Mesenchymal stem cell (in vitro differentiated cells and primary cell): ENCODE measurements at regions not wholly inside any gene's neighbourhood (a gene's known extent, or its start where the extent isn't known, plus 50 kb on each side); places are given as distances from the start of the nearest gene placed in this dataset.
A peak's percentile ranks its signal among the peaks of the same experiment; 100 is the strongest.

ENCODE experiments used
- DNase-seq: peaks from one replicate; pipeline ENCODE4 v3.0.0-alpha.2; 2013
- H2AFZ ChIP-seq: one replicate; pipeline ENCODE4 v1.6.1; 2013; ENCODE audit warnings: low read depth, mild to moderate bottlenecking, control low read depth, inconsistent platforms, low read length, moderate library complexity
- H2AK5ac ChIP-seq: 2 replicates; pipeline ENCODE4 v1.6.1; 2013; ENCODE audit warnings: low read length, moderate library complexity, mild to moderate bottlenecking, inconsistent platforms; ENCODE audit not compliant: severe bottlenecking
- H2BK120ac ChIP-seq: one replicate; pipeline ENCODE4 v1.6.1; 2013; ENCODE audit warnings: low read depth, mild to moderate bottlenecking, inconsistent platforms, low read length, moderate library complexity
- H2BK12ac ChIP-seq, 2 experiments: one replicate each; pipeline ENCODE4 v1.6.1; 2013; ENCODE audit warnings: inconsistent platforms in 2 of 2, low read length in 2 of 2, mild to moderate bottlenecking in 2 of 2, moderate library complexity in 2 of 2, control low read depth in 1 of 2
- H2BK15ac ChIP-seq: one replicate; pipeline ENCODE4 v1.6.1; 2013; ENCODE audit warnings: mild to moderate bottlenecking, low read depth, inconsistent platforms; ENCODE audit not compliant: poor library complexity, severe bottlenecking
- H2BK5ac ChIP-seq: 2 replicates; pipeline ENCODE4 v1.6.1; 2013; ENCODE audit warnings: low read depth, mild to moderate bottlenecking, low read length, control low read depth, inconsistent platforms; ENCODE audit not compliant: poor library complexity, severe bottlenecking
- H3K14ac ChIP-seq, 2 experiments: one replicate each; pipeline ENCODE4 v1.6.1; 2013; ENCODE audit warnings: inconsistent platforms in 2 of 2, low read length in 2 of 2, control low read depth in 1 of 2, mild to moderate bottlenecking in 1 of 2, moderate library complexity in 1 of 2
- H3K18ac ChIP-seq, 2 experiments: one replicate each; pipeline ENCODE4 v1.6.1; 2013; ENCODE audit warnings: inconsistent platforms in 2 of 2, low read length in 2 of 2, control low read depth in 1 of 2, low read depth in 1 of 2, mild to moderate bottlenecking in 1 of 2
- H3K23ac ChIP-seq, 2 experiments: one replicate each; pipeline ENCODE4 v1.6.1; 2013; ENCODE audit warnings: inconsistent platforms in 2 of 2, low read length in 2 of 2, mild to moderate bottlenecking in 2 of 2, moderate library complexity in 2 of 2, control low read depth in 1 of 2
- H3K27ac ChIP-seq: 2 replicates; pipeline ENCODE4 v1.5.1; 2013; ENCODE audit warnings: mild to moderate bottlenecking, moderate library complexity, low read length, control low read depth, inconsistent platforms; ENCODE audit not compliant: poor library complexity, severe bottlenecking
- H3K27me3 ChIP-seq, 2 experiments: 2 replicates each; pipeline versions ENCODE4 v1.6.1 to v1.7.0; 2013; ENCODE audit warnings: low read length in 2 of 2, mild to moderate bottlenecking in 2 of 2, moderate library complexity in 2 of 2, control low read depth in 1 of 2, inconsistent platforms in 1 of 2; ENCODE audit not compliant: control insufficient read depth in 1 of 2, insufficient read depth in 1 of 2
- H3K36me3 ChIP-seq, 2 experiments: 2 replicates each; pipeline versions ENCODE4 v1.6.1 to v1.7.0; 2013; ENCODE audit warnings: low read length in 2 of 2, control low read depth in 1 of 2, inconsistent platforms in 1 of 2, low read depth in 1 of 2, mild to moderate bottlenecking in 1 of 2; ENCODE audit not compliant: insufficient read depth in 2 of 2, control insufficient read depth in 1 of 2
- H3K4ac ChIP-seq, 2 experiments: one replicate each; pipeline ENCODE4 v1.6.1; 2013; ENCODE audit warnings: inconsistent platforms in 2 of 2, low read length in 2 of 2, mild to moderate bottlenecking in 2 of 2, moderate library complexity in 2 of 2, control low read depth in 1 of 2, low read depth in 1 of 2
- H3K4me1 ChIP-seq: 2 replicates; pipeline ENCODE4 v1.6.1; 2013; ENCODE audit warnings: low read depth, low read length, control low read depth; ENCODE audit not compliant: control insufficient read depth, insufficient read depth
- H3K4me2 ChIP-seq: 2 replicates; pipeline ENCODE4 v1.6.1; 2013; ENCODE audit warnings: low read length, mild to moderate bottlenecking, inconsistent platforms; ENCODE audit not compliant: poor library complexity, severe bottlenecking
- H3K4me3 ChIP-seq, 2 experiments: 2 replicates each; pipeline versions ENCODE4 v1.5.1 to v1.7.0; 2013; ENCODE audit warnings: low read length in 2 of 2, mild to moderate bottlenecking in 2 of 2, control low read depth in 1 of 2, low read depth in 1 of 2; ENCODE audit not compliant: insufficient read depth in 1 of 2
- H3K79me1 ChIP-seq: replicated peaks from 2 replicates; pipeline ENCODE4 v1.6.1; 2013; ENCODE audit warnings: mild to moderate bottlenecking, control low read depth, low read length, inconsistent platforms; ENCODE audit not compliant: poor library complexity, severe bottlenecking
- H3K9ac ChIP-seq: 2 replicates; pipeline ENCODE4 v1.7.0; 2013; ENCODE audit warnings: mild to moderate bottlenecking, low read length, moderate library complexity
- H3K9me3 ChIP-seq: 2 replicates; pipeline ENCODE4 v1.7.0; 2013; ENCODE audit warnings: mild to moderate bottlenecking, low read length; ENCODE audit not compliant: control insufficient read depth
- H4K8ac ChIP-seq: one replicate; pipeline ENCODE4 v1.6.1; 2013; ENCODE audit warnings: inconsistent platforms, mild to moderate bottlenecking, low read length, moderate library complexity
- H4K91ac ChIP-seq: one replicate; pipeline ENCODE4 v1.6.1; 2013; ENCODE audit warnings: mild to moderate bottlenecking, low read length, inconsistent platforms
- WGBS: methylation state at CpG from one replicate; pipeline ENCODE4 v1.1.7; 2013; ENCODE audit warnings: mixed read lengths; 5-methylcytosine and 5-hydroxymethylcytosine counted together

GRCh38 chr13:61252213-61252612 is 163.4 kb downstream of the PCDH20 start:
- no peaks in the 10 kb centered on the region for H3K9me3 ChIP-seq
- no peak overlapping the region for H3K4me2 ChIP-seq
- H4K91ac ChIP-seq, result no peak overlapping the region
- no peak overlapping the region for H3K27ac ChIP-seq
- no peaks in the 10 kb centered on the region for H3K79me1 ChIP-seq
- no peak overlapping the region for H3K4me3 ChIP-seq
- no peak overlapping the region for H2BK5ac ChIP-seq
- H4K8ac ChIP-seq, result no peak overlapping the region
- no peak overlapping the region for H2AFZ ChIP-seq
- H2BK15ac ChIP-seq, result no peak overlapping the region
- no peaks in the 10 kb centered on the region for H3K4me1 ChIP-seq
- H3K36me3 ChIP-seq, result no peaks in the 10 kb centered on the region
- no peak overlapping the region for H2AK5ac ChIP-seq
- no peak overlapping the region for H3K9ac ChIP-seq
- peak; percentile 4 for DNase-seq
- no peak overlapping the region for H3K23ac ChIP-seq
- H2BK12ac ChIP-seq, result no peak overlapping the region
- no peak overlapping the region for H3K14ac ChIP-seq
- H3K27me3 ChIP-seq, result no peaks in the 10 kb centered on the region
- H2BK120ac ChIP-seq, result no peak overlapping the region
- no peak overlapping the region for H3K4ac ChIP-seq
- H3K18ac ChIP-seq, result no peak overlapping the region

DNA sequence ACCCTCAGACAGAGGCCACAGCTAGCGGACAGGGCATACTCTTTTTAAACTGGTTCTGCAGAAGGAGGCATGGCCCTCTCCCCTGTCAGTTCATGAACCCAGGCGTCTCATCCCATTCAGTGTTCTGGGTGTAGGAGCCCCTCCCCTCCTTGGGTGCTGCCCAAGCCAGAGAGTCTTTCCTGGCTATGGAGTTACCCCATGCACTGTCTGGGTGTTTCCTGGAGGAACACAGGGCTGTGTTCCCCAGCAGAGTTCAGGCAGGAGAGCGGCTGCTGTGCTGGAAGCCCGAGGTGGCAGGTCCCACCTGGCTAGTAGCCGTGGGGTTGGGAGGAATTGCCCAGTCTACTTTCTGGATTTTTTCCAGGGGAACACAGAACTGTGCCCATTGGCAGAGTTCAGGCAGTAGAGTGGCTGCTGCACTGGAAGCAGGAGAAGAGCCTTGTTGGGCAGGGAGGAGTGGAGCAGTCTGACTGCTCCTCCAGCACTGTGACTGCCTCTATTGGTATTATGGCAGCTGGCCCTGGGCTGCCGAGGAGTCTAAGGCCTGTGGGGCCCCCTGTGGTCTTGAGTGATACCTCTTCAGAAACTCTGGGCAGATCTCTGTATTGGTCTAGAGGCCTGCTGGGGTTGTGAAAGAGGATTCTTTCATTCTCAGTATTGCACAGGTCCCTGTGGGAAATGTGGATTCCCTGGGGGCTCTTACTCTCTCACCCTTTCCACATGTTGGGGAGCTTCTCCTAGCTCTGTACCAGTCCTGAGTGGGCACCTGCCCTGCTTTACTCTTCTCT is 168.3 kb downstream of the PCDH20 start:
- Histone ChIP-seq H2AFZ (no peak overlapping the region), H3K4ac (no peak overlapping the region), H2BK5ac (no peak overlapping the region), H4K91ac (no peak overlapping the region), H3K27me3 (no peaks in the 10 kb centered on the region), H3K9me3 (no peaks in the 10 kb centered on the region), H4K8ac (no peak overlapping the region), H3K4me1 (no peaks in the 10 kb centered on the region), H2AK5ac (no peak overlapping the region), H2BK12ac (no peak overlapping the region), H3K18ac (no peak overlapping the region), H3K9ac (no peak overlapping the region), H3K79me1 (no peaks in the 10 kb centered on the region), H3K36me3 (no peaks in the 10 kb centered on the region), H3K4me2 (no peak overlapping the region), H3K27ac (no peak overlapping the region), H2BK120ac (no peak overlapping the region), H3K14ac (no peak overlapping the region), H3K4me3 (no peak overlapping the region), H2BK15ac (no peak overlapping the region), H3K23ac (no peak overlapping the region)
- DNase-seq, result no peak
- WGBS, result 69% methylated on average over 6 of the region's 6 CpGs

DNA sequence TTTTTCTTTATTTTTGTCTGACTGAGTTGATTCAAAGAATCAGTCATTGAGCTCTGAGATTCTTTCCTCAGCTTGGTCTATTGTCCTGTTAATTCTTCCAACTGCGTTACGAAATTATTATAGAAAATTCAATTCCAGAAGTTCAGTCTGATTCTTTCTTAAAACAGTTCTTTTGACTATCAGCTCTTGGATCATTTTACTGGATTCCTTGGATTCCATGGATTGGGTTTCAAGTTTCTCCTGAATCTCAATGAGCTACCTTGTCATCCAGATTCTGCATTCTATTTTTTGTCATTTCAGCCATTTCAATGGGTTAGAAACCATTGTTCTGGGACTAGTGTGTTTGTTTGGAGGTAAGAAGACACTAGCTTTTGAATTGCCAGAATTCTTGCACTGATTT is 169.3 kb downstream of the PCDH20 start:
- Histone ChIP-seq H2BK5ac (no peak overlapping the region), H3K27ac (no peak overlapping the region), H2AFZ (no peak overlapping the region), H3K4ac (no peak overlapping the region), H2BK120ac (no peak overlapping the region), H2BK15ac (no peak overlapping the region), H3K23ac (no peak overlapping the region), H3K18ac (no peak overlapping the region), H4K8ac (no peak overlapping the region), H2BK12ac (no peak overlapping the region), H3K9me3 (no peaks in the 10 kb centered on the region), H3K9ac (no peak overlapping the region), H3K4me2 (no peak overlapping the region), H3K27me3 (no peaks in the 10 kb centered on the region), H3K36me3 (no peaks in the 10 kb centered on the region), H3K4me1 (no peaks in the 10 kb centered on the region), H3K79me1 (no peaks in the 10 kb centered on the region), H4K91ac (no peak overlapping the region), H3K4me3 (no peak overlapping the region), H3K14ac (no peak overlapping the region), H2AK5ac (no peak overlapping the region)
- 100% methylated on average over 1 of the region's 2 CpGs for WGBS
- DNase-seq, result no peak

GRCh38 chr13:61215601-61216000 is 200.0 kb downstream of the PCDH20 start:
- Histone ChIP-seq H3K4me3 (no peak overlapping the region), H3K18ac (no peak overlapping the region), H2BK5ac (no peak overlapping the region), H3K14ac (no peak overlapping the region), H4K8ac (no peak overlapping the region), H3K9ac (no peak overlapping the region), H3K4me2 (no peak overlapping the region), H4K91ac (no peak overlapping the region), H3K9me3 (no peaks in the 10 kb centered on the region), H3K27me3 (no peaks in the 10 kb centered on the region), H2AK5ac (no peak overlapping the region), H3K79me1 (no peaks in the 10 kb centered on the region), H2AFZ (no peak overlapping the region), H3K4ac (no peak overlapping the region), H3K27ac (no peak overlapping the region), H2BK120ac (no peak overlapping the region), H2BK15ac (no peak overlapping the region), H3K36me3 (no peaks in the 10 kb centered on the region), H3K4me1 (no peaks in the 10 kb centered on the region), H3K23ac (no peak overlapping the region), H2BK12ac (no peak overlapping the region)
- 81% methylated on average over 1 of the region's 3 CpGs for WGBS
- no peak for DNase-seq
